ENCODE measurements at regions not wholly inside any gene's neighbourhood (a gene's known extent, or its start where the extent isn't known, plus 50 kb on each side); places are given as distances from the start of the nearest gene placed in this dataset.

- TF ChIP-seq ZBTB26 (CRISPR knock-in tag; IDR thresholded peaks at IDR 0.05; ENCODE audit: borderline replicate concordance) = no peak
Measured at GRCh38 chrX:18016941-18017340, 155.8 kb upstream of the RAI2 start (continued).

GRCh38 chrX:18010253-18010652, 149.2 kb upstream of the RAI2 start:
- TF ChIP-seq MYPOP (CRISPR knock-in tag; IDR thresholded peaks at IDR 0.05) (no peak), TAF15 (IDR thresholded peaks at IDR 0.05; ENCODE audit: low read depth, low read length, poor library complexity, severe bottlenecking) (no peak), ZNF674 (CRISPR knock-in tag; IDR thresholded peaks at IDR 0.05; ENCODE audit: low read depth) (no peak), NCOA2 (CRISPR knock-in tag; IDR thresholded peaks at IDR 0.05) (no peak), ZNF337 (CRISPR knock-in tag; IDR thresholded peaks at IDR 0.05; ENCODE audit: borderline replicate concordance, low read depth) (no peak), POLR2AphosphoS5 (IDR thresholded peaks at IDR 0.05; ENCODE audit: low read depth, low read length) (no peak), NR3C1 (CRISPR knock-in tag; IDR thresholded peaks at IDR 0.05) (no peak), KLF15 (CRISPR knock-in tag; IDR thresholded peaks at IDR 0.05; ENCODE audit: borderline replicate concordance) (no peak), NCOA1 (CRISPR knock-in tag; IDR thresholded peaks at IDR 0.05) (no peak), CBFB (CRISPR knock-in tag; IDR thresholded peaks at IDR 0.05) (no peak), ZIK1 (CRISPR knock-in tag; IDR thresholded peaks at IDR 0.05; ENCODE audit: borderline replicate concordance, low read depth) (no peak), MLLT10 (CRISPR knock-in tag; IDR thresholded peaks at IDR 0.05) (no peak), MTF1 (CRISPR knock-in tag; IDR thresholded peaks at IDR 0.05) (no peak), ZNF577 (CRISPR knock-in tag; IDR thresholded peaks at IDR 0.05; ENCODE audit: borderline replicate concordance, low read depth) (no peak)
- H3K4me2 ChIP-seq (ENCODE audit: low read depth, low read length) = no peak overlapping the region
- no peaks in the 10 kb centered on the region for H3K9me3 ChIP-seq (ENCODE audit: low read length)
- in situ Hi-C loops (cut with HindIII; ENCODE audit: extremely low pct_ligation_motif_present, low pct_unique_long_range_greater_than_20kb) = no loop called here
- no peaks in the 10 kb centered on the region for H3K4me1 ChIP-seq (ENCODE audit: insufficient read depth, low read length)
- H3K4me3 ChIP-seq (replicated peaks in 1 of 3; ENCODE audit: insufficient read depth in 1 of 3, low read depth in 2 of 3, low read length in 3 of 3) = no peak overlapping the region
- no peaks in the 10 kb centered on the region for H3K36me3 ChIP-seq (replicated peaks in 1 of 2; ENCODE audit: control insufficient read depth in 1 of 2, insufficient read depth in 2 of 2, low read length in 2 of 2)
- H3K27me3 ChIP-seq (ENCODE audit: control insufficient read depth in 1 of 2, insufficient read depth in 2 of 2, low read length in 2 of 2) = no peaks in the 10 kb centered on the region
- no peaks in the 10 kb centered on the region for H3K79me2 ChIP-seq (ENCODE audit: insufficient read depth, low read length)
- ATAC-seq (no peak), DNase-seq (ENCODE audit: low spot score) (no peak), FAIRE-seq (no peak)
- WGBS (ENCODE audit: low lambda C conversion rate) = 0% methylated on average over 1 of the region's 4 CpGs
- CTCF ChIA-PET (ENCODE audit: low intra/inter-chr PET ratio, low total read pairs) = no interaction called here
- no peak overlapping the region for H3K9ac ChIP-seq (ENCODE audit: insufficient read depth, low read depth, low read length)
- no peak overlapping the region for H3K27ac ChIP-seq (ENCODE audit: extremely low read length, insufficient read depth, low read length)
- no peaks in the 10 kb centered on the region for H4K20me1 ChIP-seq (ENCODE audit: insufficient read depth, low read length)
- H2AFZ ChIP-seq (ENCODE audit: low read length) = no peak overlapping the region
- intact Hi-C loops (cut with micrococcal nuclease; ENCODE audit: unreplicated experiment) = no loop called here
- no TSS peak for BruUV-seq (replicated peaks)
- POLR2A ChIA-PET = no interaction called here
